ENCODE measurements at regions not wholly inside any gene's neighbourhood (a gene's known extent, or its start where the extent isn't known, plus 50 kb on each side); places are given as distances from the start of the nearest gene placed in this dataset.

DNA sequence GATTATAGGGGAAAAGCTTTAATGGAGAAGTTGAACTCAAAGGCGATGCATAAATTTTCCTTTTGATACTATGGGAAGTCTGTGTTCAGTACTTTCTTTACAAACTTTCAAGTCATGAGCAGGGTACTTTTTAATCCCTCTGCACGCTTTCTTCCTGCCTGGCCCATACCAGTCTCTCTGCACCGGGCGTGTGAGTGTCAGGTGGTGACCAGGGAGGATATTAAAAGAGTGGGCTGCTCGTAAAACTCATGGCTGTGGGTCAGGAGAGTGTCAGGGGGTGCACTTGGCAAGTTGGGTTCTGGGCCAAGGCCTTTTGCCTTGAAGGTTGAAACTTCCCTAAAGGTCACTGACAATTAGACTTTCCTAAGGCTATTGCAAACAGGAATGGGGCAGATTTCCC lies 367.8 kb downstream of the GPD2 start:
- CTCF ChIA-PET, result no interaction called here
- H3K4me3 Mint-ChIP-seq, result no peak overlapping the region
- no peaks in the 10 kb centered on the region for H3K27me3 ChIP-seq (replicated peaks in 1 of 4; ENCODE audit: control extremely low read depth in 1 of 4, control insufficient read depth in 3 of 4, insufficient read depth in 4 of 4, low read length in 3 of 4)

DNA sequence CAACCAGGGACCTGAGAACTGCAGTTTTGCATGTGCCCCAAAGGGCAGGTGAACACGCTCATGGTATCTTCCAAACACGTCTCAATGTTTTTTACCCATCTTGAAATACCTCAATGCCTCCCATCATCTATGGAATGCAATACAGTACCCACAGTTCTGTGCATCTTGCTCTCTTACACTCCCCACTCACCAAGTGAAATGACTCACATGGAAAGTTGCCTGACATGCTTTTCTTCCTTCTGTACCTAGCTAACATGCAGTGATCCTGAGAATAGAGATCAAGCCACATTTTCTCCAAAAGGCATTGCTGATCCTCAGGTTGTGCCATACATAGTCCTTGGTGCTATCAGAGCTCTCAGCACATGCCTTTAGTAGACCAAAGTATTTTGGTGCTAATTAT lies 373.9 kb downstream of the GPD2 start:
- no peaks in the 10 kb centered on the region for H3K36me3 ChIP-seq (replicated peaks in 1 of 2; ENCODE audit: control extremely low read depth in 1 of 2, control insufficient read depth in 1 of 2, extremely low read depth in 1 of 2, insufficient read depth in 2 of 2, low read length in 1 of 2)
- H3K4me2 ChIP-seq (replicated peaks; ENCODE audit: low read depth, low read length, poor library complexity, severe bottlenecking), result no peak overlapping the region
- POLR2A ChIA-PET, result no interaction called here
- 69% methylated on average over 2 of the region's 2 CpGs for WGBS (ENCODE audit: insufficient coverage)
- no peak for TF ChIP-seq CTCF (IDR thresholded peaks at IDR 0.05)
- H3K27ac Mint-ChIP-seq, result no peak overlapping the region
- no peaks in the 10 kb centered on the region for H3K27me3 ChIP-seq (replicated peaks in 1 of 4; ENCODE audit: control extremely low read depth in 1 of 4, control insufficient read depth in 3 of 4, insufficient read depth in 4 of 4, low read length in 3 of 4)
- CTCF ChIA-PET, result no interaction called here
- DNase-seq, result no peak
- intact Hi-C loops (cut with micrococcal nuclease), result no loop called here
- H3K9me3 Mint-ChIP-seq (ENCODE audit: insufficient read depth), result peaks cover 4% of the 10 kb centered on the region
- H3K27ac ChIP-seq (ENCODE audit: low read length in 2 of 2), result no peak overlapping the region
- no peaks in the 10 kb centered on the region for H3K79me2 ChIP-seq (ENCODE audit: control insufficient read depth, insufficient read depth, low read length)
- H2AFZ ChIP-seq (ENCODE audit: insufficient read depth, low read depth, low read length, poor library complexity, severe bottlenecking), result no peak overlapping the region
- H3K4me1 Mint-ChIP-seq, result no peaks in the 10 kb centered on the region
- no peaks in the 10 kb centered on the region for H3K9me3 ChIP-seq (ENCODE audit: control extremely low read depth in 1 of 3, control insufficient read depth in 2 of 3, insufficient read depth in 1 of 3, low read length in 2 of 3)
- no peaks in the 10 kb centered on the region for H4K20me1 ChIP-seq (ENCODE audit: control insufficient read depth, insufficient read depth, low read length, poor library complexity, severe bottlenecking)
- H3K9ac ChIP-seq (ENCODE audit: low read length), result no peak overlapping the region
- H3K27me3 Mint-ChIP-seq, result no peaks in the 10 kb centered on the region
- no peak overlapping the region for H3K4me3 ChIP-seq (ENCODE audit: control extremely low read depth in 1 of 5, extremely low read depth in 1 of 5, insufficient read depth in 1 of 5, low read depth in 2 of 5, low read length in 4 of 5)
- no peaks in the 10 kb centered on the region for H3K4me1 ChIP-seq (ENCODE audit: control insufficient read depth in 2 of 2, insufficient read depth in 2 of 2, low read length in 2 of 2)
- H3K4me3 Mint-ChIP-seq, result no peak overlapping the region
- ATAC-seq (ENCODE audit: low read depth), result no peak

More for the DNA sequence above, 367.8 kb downstream of the GPD2 start:
- Histone ChIP-seq H3K27ac (ENCODE audit: low read length in 2 of 2) (no peak overlapping the region), H2AFZ (ENCODE audit: insufficient read depth, low read depth, low read length, poor library complexity, severe bottlenecking) (no peak overlapping the region), H3K9ac (ENCODE audit: low read length) (no peak overlapping the region), H3K4me3 (ENCODE audit: control extremely low read depth in 1 of 5, extremely low read depth in 1 of 5, insufficient read depth in 1 of 5, low read depth in 2 of 5, low read length in 4 of 5) (no peak overlapping the region), H3K79me2 (ENCODE audit: control insufficient read depth, insufficient read depth, low read length) (no peaks in the 10 kb centered on the region), H3K4me1 (ENCODE audit: control insufficient read depth in 2 of 2, insufficient read depth in 2 of 2, low read length in 2 of 2) (no peaks in the 10 kb centered on the region), H3K36me3 (replicated peaks in 1 of 2; ENCODE audit: control extremely low read depth in 1 of 2, control insufficient read depth in 1 of 2, extremely low read depth in 1 of 2, insufficient read depth in 2 of 2, low read length in 1 of 2) (no peaks in the 10 kb centered on the region), H4K20me1 (ENCODE audit: control insufficient read depth, insufficient read depth, low read length, poor library complexity, severe bottlenecking) (no peaks in the 10 kb centered on the region), H3K9me3 (ENCODE audit: control extremely low read depth in 1 of 3, control insufficient read depth in 2 of 3, insufficient read depth in 1 of 3, low read length in 2 of 3) (no peaks in the 10 kb centered on the region), H3K4me2 (replicated peaks; ENCODE audit: low read depth, low read length, poor library complexity, severe bottlenecking) (no peak overlapping the region)
- ATAC-seq (ENCODE audit: low read depth), result no peak
- no peak for DNase-seq
- Mint-ChIP-seq H3K27ac (no peak overlapping the region), H3K9me3 (ENCODE audit: insufficient read depth) (peaks cover 4% of the 10 kb centered on the region), H3K27me3 (no peaks in the 10 kb centered on the region), H3K4me1 (no peaks in the 10 kb centered on the region)
- 96% methylated on average over 3 of the region's 5 CpGs for WGBS (ENCODE audit: insufficient coverage)
- POLR2A ChIA-PET, result no interaction called here
- intact Hi-C loops (cut with micrococcal nuclease), result no loop called here
- TF ChIP-seq CTCF (IDR thresholded peaks at IDR 0.05) (no peak), EZH2 (IDR thresholded peaks at IDR 0.05; ENCODE audit: borderline replicate concordance, insufficient read depth, low read depth, low read length, poor library complexity, severe bottlenecking) (no peak)

Measured in B cell (primary cell).